ENCODE measurements at regions not wholly inside any gene's neighbourhood (a gene's known extent, or its start where the extent isn't known, plus 50 kb on each side); places are given as distances from the start of the nearest gene placed in this dataset.

DNA sequence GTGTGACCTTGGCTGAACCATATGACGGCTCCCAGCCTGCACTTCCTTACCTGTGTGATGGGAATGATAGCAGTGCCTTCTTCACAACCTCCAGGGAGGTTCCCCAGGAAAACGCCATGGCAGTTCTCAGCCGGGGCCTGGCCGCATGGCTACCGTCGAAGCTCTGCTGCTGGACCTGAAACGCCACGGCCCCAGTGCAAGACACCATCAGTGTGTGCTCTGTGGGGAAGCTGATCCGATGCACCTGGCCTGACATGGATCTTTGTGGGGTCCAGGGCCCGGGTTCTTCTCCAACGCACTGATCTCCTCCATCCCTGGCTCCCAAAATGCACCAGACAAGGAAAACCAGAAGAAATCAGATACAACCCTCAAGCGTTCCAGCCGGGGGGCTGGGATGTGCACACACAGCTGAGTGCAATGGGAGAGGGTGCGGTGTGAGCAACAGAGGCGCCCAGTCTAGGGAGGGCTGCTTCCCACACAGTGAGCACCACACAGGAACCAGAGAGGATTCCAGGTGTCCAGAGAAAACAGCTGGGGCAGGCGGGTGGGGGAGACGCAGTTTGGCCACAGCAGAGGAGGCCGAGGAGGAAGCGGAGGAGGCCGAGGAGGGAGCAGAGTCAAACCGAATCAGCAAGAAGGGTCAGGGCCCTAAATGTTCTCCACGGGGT is 54.3 kb upstream of the ZNF469 start:
- no peaks in the 10 kb centered on the region for H4K20me1 ChIP-seq (ENCODE audit: insufficient read depth, low read length)
- CTCF ChIA-PET (ENCODE audit: unreplicated experiment) = no interaction called here
- H3K36me3 ChIP-seq (ENCODE audit: insufficient read depth, low read length) = no peaks in the 10 kb centered on the region
- DNase-seq (ENCODE audit: low spot score) = no peak
- intact Hi-C loops (cut with micrococcal nuclease; ENCODE audit: unreplicated experiment) = no loop called here
- no peaks in the 10 kb centered on the region for H3K9me3 ChIP-seq (ENCODE audit: low read length)
- no peak overlapping the region for H3K4me3 ChIP-seq (ENCODE audit: low read depth, low read length, poor library complexity, severe bottlenecking)
- H3K4me2 ChIP-seq (ENCODE audit: low read length) = no peak overlapping the region
- no peaks in the 10 kb centered on the region for H3K9me2 ChIP-seq (ENCODE audit: insufficient read depth, low read length)
- POLR2A ChIA-PET = no interaction called here
- no peak overlapping the region for H2AFZ ChIP-seq (ENCODE audit: low read length)
- BruUV-seq (replicated peaks) = no TSS peak
- H3K79me2 ChIP-seq (ENCODE audit: insufficient read depth, low read depth, low read length) = no peaks in the 10 kb centered on the region
- TF ChIP-seq, protein P1, sequence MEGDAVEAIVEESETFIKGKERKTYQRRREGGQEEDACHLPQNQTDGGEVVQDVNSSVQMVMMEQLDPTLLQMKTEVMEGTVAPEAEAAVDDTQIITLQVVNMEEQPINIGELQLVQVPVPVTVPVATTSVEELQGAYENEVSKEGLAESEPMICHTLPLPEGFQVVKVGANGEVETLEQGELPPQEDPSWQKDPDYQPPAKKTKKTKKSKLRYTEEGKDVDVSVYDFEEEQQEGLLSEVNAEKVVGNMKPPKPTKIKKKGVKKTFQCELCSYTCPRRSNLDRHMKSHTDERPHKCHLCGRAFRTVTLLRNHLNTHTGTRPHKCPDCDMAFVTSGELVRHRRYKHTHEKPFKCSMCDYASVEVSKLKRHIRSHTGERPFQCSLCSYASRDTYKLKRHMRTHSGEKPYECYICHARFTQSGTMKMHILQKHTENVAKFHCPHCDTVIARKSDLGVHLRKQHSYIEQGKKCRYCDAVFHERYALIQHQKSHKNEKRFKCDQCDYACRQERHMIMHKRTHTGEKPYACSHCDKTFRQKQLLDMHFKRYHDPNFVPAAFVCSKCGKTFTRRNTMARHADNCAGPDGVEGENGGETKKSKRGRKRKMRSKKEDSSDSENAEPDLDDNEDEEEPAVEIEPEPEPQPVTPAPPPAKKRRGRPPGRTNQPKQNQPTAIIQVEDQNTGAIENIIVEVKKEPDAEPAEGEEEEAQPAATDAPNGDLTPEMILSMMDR (conservative IDR thresholded peaks at IDR 0.05; ENCODE audit: low read length) = no peak
- no peak for TF ChIP-seq EZH2phosphoT487 (IDR thresholded peaks at IDR 0.05; ENCODE audit: borderline replicate concordance, low read depth, low read length)
- H3K27ac ChIP-seq (ENCODE audit: low read depth, low read length, poor library complexity, severe bottlenecking) = no peak overlapping the region
- no peaks in the 10 kb centered on the region for H3K4me1 ChIP-seq (ENCODE audit: insufficient read depth, low read length, poor library complexity, severe bottlenecking)

DNA sequence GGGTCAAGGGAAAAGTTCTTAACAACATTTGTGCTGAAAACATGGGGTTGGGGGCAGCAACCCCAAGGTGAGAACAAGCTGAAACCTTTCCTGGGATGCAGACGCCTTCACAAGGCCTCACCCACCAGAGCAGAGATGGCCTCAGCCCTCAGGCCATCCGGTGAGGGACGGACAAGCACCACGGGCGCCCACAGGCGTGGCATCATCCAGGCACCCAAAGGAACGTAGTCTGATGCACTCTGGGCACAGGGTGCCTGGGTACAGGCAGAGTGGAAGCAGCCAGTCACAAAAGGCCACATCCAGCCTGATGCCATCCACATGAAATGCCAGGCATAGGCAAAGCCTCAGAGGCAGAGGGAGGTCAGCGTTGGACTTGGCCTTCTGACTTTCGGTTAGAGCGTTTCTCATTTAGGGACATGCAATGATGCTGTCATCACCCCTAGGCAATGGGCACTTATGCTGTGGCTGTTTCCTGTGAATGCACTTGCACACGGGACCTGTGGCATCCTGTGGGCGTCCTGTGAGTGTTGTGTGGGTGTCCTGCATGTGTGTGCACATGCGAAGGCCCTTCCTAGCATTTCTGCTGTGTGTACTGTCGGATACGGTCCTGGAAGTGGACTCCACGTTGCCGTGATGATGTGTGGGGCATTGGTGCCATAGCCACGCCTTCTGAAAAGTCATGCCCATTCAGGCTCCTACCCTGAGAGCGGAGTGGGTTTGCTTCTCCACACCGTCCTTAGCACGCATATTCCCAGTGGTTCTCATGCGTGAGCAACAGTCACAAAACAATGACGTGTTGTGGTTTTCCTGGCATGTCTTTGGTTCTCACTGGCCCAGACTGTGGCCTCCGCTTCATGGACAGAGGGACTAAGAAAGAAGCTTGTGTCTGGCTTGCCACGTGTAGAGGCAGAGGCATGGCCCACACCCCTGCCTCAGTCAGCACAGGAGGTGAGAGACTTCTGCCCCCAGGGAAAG is 52.7 kb upstream of the ZNF469 start:
- ChIA-PET CTCF (ENCODE audit: unreplicated experiment) (no interaction called here), POLR2A (interaction anchor here (0.6 kb wide), 1 partner anchor 1668 kb away, joined by 5 read pairs; no protein-coding TSS in a partner anchor)
- no peak overlapping the region for H3K27ac ChIP-seq (ENCODE audit: low read depth, low read length, poor library complexity, severe bottlenecking)
- H4K20me1 ChIP-seq (ENCODE audit: insufficient read depth, low read length) = no peaks in the 10 kb centered on the region
- H3K9me2 ChIP-seq (ENCODE audit: insufficient read depth, low read length) = no peaks in the 10 kb centered on the region
- H3K4me2 ChIP-seq (ENCODE audit: low read length) = no peak overlapping the region
- BruUV-seq (replicated peaks) = no TSS peak
- no peak overlapping the region for H3K4me3 ChIP-seq (ENCODE audit: low read depth, low read length, poor library complexity, severe bottlenecking)
- no peaks in the 10 kb centered on the region for H3K4me1 ChIP-seq (ENCODE audit: insufficient read depth, low read length, poor library complexity, severe bottlenecking)
- TF ChIP-seq, protein P1 (conservative IDR thresholded peaks at IDR 0.05; ENCODE audit: low read length) = no peak
- TF ChIP-seq EZH2phosphoT487 (IDR thresholded peaks at IDR 0.05; ENCODE audit: borderline replicate concordance, low read depth, low read length) = no peak
- no peaks in the 10 kb centered on the region for H3K36me3 ChIP-seq (ENCODE audit: insufficient read depth, low read length)
- intact Hi-C loops (cut with micrococcal nuclease; ENCODE audit: unreplicated experiment) = no loop called here
- H3K9me3 ChIP-seq (ENCODE audit: low read length) = no peaks in the 10 kb centered on the region
- no peak overlapping the region for H2AFZ ChIP-seq (ENCODE audit: low read length)
- no peak for DNase-seq (ENCODE audit: low spot score)
- no peaks in the 10 kb centered on the region for H3K79me2 ChIP-seq (ENCODE audit: insufficient read depth, low read depth, low read length)

All from OCI-LY7 (cell line).